H9 (cell line): ENCODE measurements at regions not wholly inside any gene's neighbourhood (a gene's known extent, or its start where the extent isn't known, plus 50 kb on each side); places are given as distances from the start of the nearest gene placed in this dataset.

ENCODE experiments used
- DNase-seq: peaks from one replicate; pipeline ENCODE4 v3.0.0-alpha.2; 2017
- H2AFZ ChIP-seq: one replicate; pipeline ENCODE4 v1.6.1; 2013; ENCODE audit warnings: mild to moderate bottlenecking, low read length, control low read depth, moderate library complexity
- H2AK5ac ChIP-seq: 2 replicates; pipeline ENCODE4 v1.6.1; 2013; ENCODE audit warnings: low read length, control low read depth, mixed read lengths; ENCODE audit not compliant: insufficient read length
- H2BK120ac ChIP-seq: one replicate; pipeline ENCODE4 v1.6.1; 2013; ENCODE audit warnings: low read depth, mild to moderate bottlenecking, low read length, control low read depth, inconsistent platforms; ENCODE audit not compliant: poor library complexity, severe bottlenecking
- H2BK12ac ChIP-seq: 2 replicates; pipeline ENCODE4 v1.6.1; 2013; ENCODE audit warnings: low read length, control low read depth, mixed read lengths, low read depth; ENCODE audit not compliant: insufficient read length
- H2BK15ac ChIP-seq: 2 replicates; pipeline ENCODE4 v1.6.1; 2013; ENCODE audit warnings: low read depth, low read length, control low read depth
- H2BK20ac ChIP-seq: one replicate; pipeline ENCODE4 v1.6.1; 2013; ENCODE audit warnings: low read depth, mild to moderate bottlenecking, low read length, control low read depth, inconsistent platforms; ENCODE audit not compliant: poor library complexity, severe bottlenecking
- H2BK5ac ChIP-seq: 2 replicates; pipeline ENCODE4 v1.6.1; 2013; ENCODE audit warnings: low read length, control low read depth, mixed read lengths; ENCODE audit not compliant: insufficient read length
- H3K14ac ChIP-seq: 2 replicates; pipeline ENCODE4 v1.6.1; 2013; ENCODE audit warnings: low read length, control low read depth; ENCODE audit not compliant: insufficient read depth
- H3K18ac ChIP-seq: 2 replicates; pipeline ENCODE4 v1.6.1; 2013; ENCODE audit warnings: low read depth, mild to moderate bottlenecking, mixed read lengths, low read length, control low read depth; ENCODE audit not compliant: insufficient read length
- H3K23ac ChIP-seq: 2 replicates; pipeline ENCODE4 v1.6.1; 2013; ENCODE audit warnings: low read length, control low read depth, mixed read lengths, low read depth; ENCODE audit not compliant: insufficient read length
- H3K23me2 ChIP-seq: 2 replicates; pipeline ENCODE4 v1.6.1; 2013; ENCODE audit warnings: low read depth, mild to moderate bottlenecking, mixed read lengths, low read length, control low read depth; ENCODE audit not compliant: insufficient read length, poor library complexity, severe bottlenecking
- H3K27ac ChIP-seq: 2 replicates; pipeline ENCODE4 v1.5.1; 2013; ENCODE audit warnings: low read length, control low read depth, mixed read lengths, low read depth; ENCODE audit not compliant: insufficient read length
- H3K27me3 ChIP-seq: 2 replicates; pipeline ENCODE4 v1.6.1; 2013; ENCODE audit warnings: low read length, control low read depth, inconsistent platforms; ENCODE audit not compliant: insufficient read depth
- H3K4ac ChIP-seq: 2 replicates; pipeline ENCODE4 v1.6.1; 2013; ENCODE audit warnings: low read depth, mild to moderate bottlenecking, control low read depth, inconsistent platforms, low read length, moderate library complexity
- H3K4me1 ChIP-seq: 2 replicates; pipeline ENCODE4 v1.6.1; 2013; ENCODE audit warnings: low read length, control low read depth, inconsistent platforms; ENCODE audit not compliant: insufficient read depth
- H3K4me2 ChIP-seq: 2 replicates; pipeline ENCODE4 v1.6.1; 2013; ENCODE audit warnings: low read length, control low read depth, mixed read lengths; ENCODE audit not compliant: insufficient read length, insufficient read depth
- H3K56ac ChIP-seq: 2 replicates; pipeline ENCODE4 v1.6.1; 2013; ENCODE audit warnings: low read depth, mild to moderate bottlenecking, mixed read lengths, low read length, control low read depth; ENCODE audit not compliant: insufficient read length
- H3K79me1 ChIP-seq: 2 replicates; pipeline ENCODE4 v1.6.1; 2013; ENCODE audit warnings: low read depth, mild to moderate bottlenecking, moderate library complexity, low read length, control low read depth, inconsistent platforms; ENCODE audit not compliant: insufficient read depth, poor library complexity, severe bottlenecking
- H3K79me2 ChIP-seq: 2 replicates; pipeline ENCODE4 v1.6.1; 2013; ENCODE audit warnings: low read length, control low read depth, inconsistent platforms; ENCODE audit not compliant: insufficient read depth
- H3K9ac ChIP-seq: 2 replicates; pipeline ENCODE4 v1.6.1; 2013; ENCODE audit warnings: low read length, control low read depth, mixed read lengths; ENCODE audit not compliant: insufficient read length; ENCODE audit errors: extremely low read depth
- H3K9me3 ChIP-seq: one replicate; pipeline ENCODE4 v1.6.1; 2013; ENCODE audit warnings: low read depth, low read length, inconsistent platforms; ENCODE audit not compliant: control insufficient read depth
- H3T11ph ChIP-seq: one replicate; pipeline ENCODE4 v1.6.1; 2013; ENCODE audit warnings: mild to moderate bottlenecking, low read length, control low read depth, inconsistent platforms
- H4K20me1 ChIP-seq: one replicate; pipeline ENCODE4 v1.6.1; 2013; ENCODE audit not compliant: control insufficient read depth, insufficient read length, insufficient read depth
- H4K5ac ChIP-seq: 2 replicates; pipeline ENCODE4 v1.6.1; 2013; ENCODE audit warnings: low read depth, mild to moderate bottlenecking, mixed read lengths, low read length, control low read depth; ENCODE audit not compliant: insufficient read length
- H4K8ac ChIP-seq: replicated peaks from 2 replicates; pipeline ENCODE4 v1.6.1; 2013; ENCODE audit warnings: low read length, control low read depth, mixed read lengths, low read depth; ENCODE audit not compliant: insufficient read length
- H4K91ac ChIP-seq: 2 replicates; pipeline ENCODE4 v1.6.1; 2013; ENCODE audit warnings: low read depth, mild to moderate bottlenecking, moderate library complexity, mixed read lengths, low read length, control low read depth; ENCODE audit not compliant: insufficient read length
- H3K27ac Mint-ChIP-seq, 3 experiments: 2 replicates in 2 of 3; 3 replicates in 1 of 3; pipeline ENCODE4 v1.8.0; 2020 to 2021; ENCODE audit warnings: mixed read lengths in 3 of 3, mild to moderate bottlenecking in 1 of 3, moderate library complexity in 1 of 3
- H3K27me3 Mint-ChIP-seq: 2 replicates; pipeline ENCODE4 v1.8.0; 2021; ENCODE audit warnings: low read depth, mild to moderate bottlenecking, moderate library complexity, mixed read lengths
- H3K36me3 Mint-ChIP-seq, 3 experiments: 2 replicates in 2 of 3; 3 replicates in 1 of 3; pipeline ENCODE4 v1.8.0; 2020 to 2021; ENCODE audit warnings: low read depth in 3 of 3, mixed read lengths in 3 of 3; ENCODE audit not compliant: insufficient read depth in 1 of 3
- H3K4me1 Mint-ChIP-seq, 2 experiments: 2 replicates each; pipeline ENCODE4 v1.8.0; 2020; ENCODE audit warnings: mixed read lengths in 2 of 2
- H3K4me3 Mint-ChIP-seq, 2 experiments: 2 replicates in 1 of 2; 3 replicates in 1 of 2; pipeline ENCODE4 v1.8.0; 2020 to 2021; ENCODE audit warnings: mild to moderate bottlenecking in 2 of 2, mixed read lengths in 2 of 2, moderate library complexity in 1 of 2
- H3K9me3 Mint-ChIP-seq, 2 experiments: 2 replicates in 1 of 2; 3 replicates in 1 of 2; pipeline ENCODE4 v1.8.0; 2020; ENCODE audit warnings: mild to moderate bottlenecking in 2 of 2, mixed read lengths in 2 of 2, moderate library complexity in 1 of 2
- CTCF ChIP-seq: fragments of 200-600 bp; sonication (generic); conservative IDR thresholded peaks from 3 replicates; pipeline ENCODE4 v1.8.0; 2021; ENCODE audit warnings: antibody characterized with exemption, mild to moderate bottlenecking
- WGBS: extraction: QIAGEN DNeasy Blood & Tissue Kit; methylation state at CpG from one replicate; pipeline ENCODE4 v1.1.7; 2013; ENCODE audit warnings: missing lambda C conversion rate, low lambda C conversion rate, mixed read lengths; ENCODE audit not compliant: insufficient read length; ENCODE audit errors: extremely low coverage; 5-methylcytosine and 5-hydroxymethylcytosine counted together

- Histone ChIP-seq H3K56ac (no peak overlapping the region), H3K14ac (no peak overlapping the region), H2BK20ac (no peak overlapping the region), H3K27me3 (no peaks in the 10 kb centered on the region), H3K4me1 (no peaks in the 10 kb centered on the region), H3K9me3 (peaks cover 15% of the 10 kb centered on the region), H3K23ac (no peak overlapping the region), H3K18ac (no peak overlapping the region), H2BK120ac (no peak overlapping the region), H4K5ac (no peak overlapping the region), H3K4ac (no peak overlapping the region), H3K79me1 (no peaks in the 10 kb centered on the region), H2AFZ (no peak overlapping the region), H2AK5ac (no peak overlapping the region), H3K27ac (no peak overlapping the region), H4K8ac (no peak overlapping the region), H3K23me2 (no peaks in the 10 kb centered on the region), H4K20me1 (no peaks in the 10 kb centered on the region), H2BK12ac (no peak overlapping the region), H3K9ac (no peak overlapping the region), H3K79me2 (no peaks in the 10 kb centered on the region), H4K91ac (no peak overlapping the region), H3K4me2 (no peak overlapping the region), H2BK5ac (no peak overlapping the region), H3T11ph (no peak overlapping the region), H2BK15ac (no peak overlapping the region)
- no peak overlapping the region for H3K27ac Mint-ChIP-seq
- WGBS: no CpG with 5 or more reads among the region's 4 CpGs
- H3K36me3 Mint-ChIP-seq: peaks cover 0 to 8% (median 3%) of the 10 kb centered on the region in 3 experiments; a peak in 5 of 7 replicates
- TF ChIP-seq CTCF: no peak
- no peak overlapping the region for H3K4me3 Mint-ChIP-seq
- no peaks in the 10 kb centered on the region for H3K4me1 Mint-ChIP-seq
- no peaks in the 10 kb centered on the region; the same call in 1 of the 2 replicates for H3K27me3 Mint-ChIP-seq
- no peak for DNase-seq
- H3K9me3 Mint-ChIP-seq: peaks cover 50 to 60% of the 10 kb centered on the region in 2 experiments
These were observed 208.9 kb upstream of the ARHGEF9 start for GRCh38 chrX:63993936-63994335.
